Stomach (tissue), 4 donors: ENCODE measurements at regions not wholly inside any gene's neighbourhood (a gene's known extent, or its start where the extent isn't known, plus 50 kb on each side); places are given as distances from the start of the nearest gene placed in this dataset.

Experiments
- POLR2A ChIP-seq, 4 donors: fragments of 450-650 bp; IDR thresholded peaks; one replicate each; pipeline ENCODE4 v1.6.1; 2016; ENCODE audit warnings: antibody characterized with exemption in 4 of 4, control low read depth in 2 of 4, mild to moderate bottlenecking in 1 of 4, moderate library complexity in 1 of 4
- POLR2AphosphoS5 ChIP-seq, 3 donors: sonication (generic); formaldehyde crosslinking; IDR thresholded peaks; one replicate each; pipeline ENCODE4 v1.6.1; 2016; ENCODE audit warnings: antibody characterized with exemption in 3 of 3
- TF ChIP-seq, protein P1 (sequence below), 7 experiments: fragments of 450-650 bp in 4 of 7; fragments of 200-600 bp in 3 of 7; sonication (generic) in 3 of 7; IDR thresholded peaks; one replicate each; pipeline ENCODE4 v1.5.1; 2016 to 2019; ENCODE audit warnings: antibody characterized with exemption in 7 of 7, control low read depth in 2 of 7, mild to moderate bottlenecking in 1 of 7

GRCh38 chr11:109229682-109230081, 192.3 kb upstream of the C11orf87 start:
- TF ChIP-seq POLR2A (IDR thresholded peaks at IDR 0.05) = no peak
- TF ChIP-seq, protein P1, sequence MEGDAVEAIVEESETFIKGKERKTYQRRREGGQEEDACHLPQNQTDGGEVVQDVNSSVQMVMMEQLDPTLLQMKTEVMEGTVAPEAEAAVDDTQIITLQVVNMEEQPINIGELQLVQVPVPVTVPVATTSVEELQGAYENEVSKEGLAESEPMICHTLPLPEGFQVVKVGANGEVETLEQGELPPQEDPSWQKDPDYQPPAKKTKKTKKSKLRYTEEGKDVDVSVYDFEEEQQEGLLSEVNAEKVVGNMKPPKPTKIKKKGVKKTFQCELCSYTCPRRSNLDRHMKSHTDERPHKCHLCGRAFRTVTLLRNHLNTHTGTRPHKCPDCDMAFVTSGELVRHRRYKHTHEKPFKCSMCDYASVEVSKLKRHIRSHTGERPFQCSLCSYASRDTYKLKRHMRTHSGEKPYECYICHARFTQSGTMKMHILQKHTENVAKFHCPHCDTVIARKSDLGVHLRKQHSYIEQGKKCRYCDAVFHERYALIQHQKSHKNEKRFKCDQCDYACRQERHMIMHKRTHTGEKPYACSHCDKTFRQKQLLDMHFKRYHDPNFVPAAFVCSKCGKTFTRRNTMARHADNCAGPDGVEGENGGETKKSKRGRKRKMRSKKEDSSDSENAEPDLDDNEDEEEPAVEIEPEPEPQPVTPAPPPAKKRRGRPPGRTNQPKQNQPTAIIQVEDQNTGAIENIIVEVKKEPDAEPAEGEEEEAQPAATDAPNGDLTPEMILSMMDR (IDR thresholded peaks at IDR 0.05) = no peak
- no peak for TF ChIP-seq POLR2AphosphoS5 (IDR thresholded peaks at IDR 0.05)
